Karpas-422 (cell line): ENCODE measurements at regions not wholly inside any gene's neighbourhood (a gene's known extent, or its start where the extent isn't known, plus 50 kb on each side); places are given as distances from the start of the nearest gene placed in this dataset.

Experiments used
- DNase-seq: peaks from one replicate; pipeline ENCODE4 v3.0.0-alpha.2; 2015
- H2AFZ ChIP-seq: fragments of 200-600 bp; sonication (generic); 2 replicates; pipeline ENCODE4 v1.6.1; 2014; ENCODE audit warnings: antibody characterized with exemption, low read length, mixed read lengths
- H3K27ac ChIP-seq: fragments of 200-600 bp; sonication (generic); 2 replicates; pipeline ENCODE4 v1.5.1; 2014; ENCODE audit warnings: mild to moderate bottlenecking, low read length, moderate library complexity
- H3K27me3 ChIP-seq: fragments of 200-600 bp; sonication (generic); 2 replicates; pipeline ENCODE4 v1.6.1; 2014; ENCODE audit warnings: low read length, mixed read lengths
- H3K36me3 ChIP-seq: fragments of 200-600 bp; sonication (generic); 2 replicates; pipeline ENCODE4 v1.6.1; 2014; ENCODE audit warnings: low read length, mixed read lengths; ENCODE audit not compliant: insufficient read depth
- H3K4me1 ChIP-seq: fragments of 200-600 bp; sonication (generic); 2 replicates; pipeline ENCODE4 v1.6.1; 2014; ENCODE audit warnings: mild to moderate bottlenecking, low read length, mixed read lengths
- H3K4me2 ChIP-seq: fragments of 200-600 bp; sonication (generic); 2 replicates; pipeline ENCODE4 v1.6.1; 2014; ENCODE audit warnings: low read length, low read depth, mild to moderate bottlenecking; ENCODE audit not compliant: poor library complexity, severe bottlenecking
- H3K4me3 ChIP-seq: fragments of 200-600 bp; sonication (generic); 2 replicates; pipeline ENCODE4 v1.5.1; 2014; ENCODE audit warnings: mild to moderate bottlenecking, antibody characterized with exemption, low read length, mixed read lengths
- H3K79me2 ChIP-seq: fragments of 200-600 bp; sonication (generic); 2 replicates; pipeline ENCODE4 v1.6.1; 2014; ENCODE audit warnings: mild to moderate bottlenecking, low read length, mixed read lengths
- H3K9ac ChIP-seq: fragments of 200-600 bp; sonication (generic); 2 replicates; pipeline ENCODE4 v1.6.0; 2014; ENCODE audit warnings: low read length
- H3K9me2 ChIP-seq: fragments of 200-600 bp; sonication (generic), shearing (Covaris generic); replicated peaks from 2 replicates; pipeline ENCODE4 v1.6.0; 2014; ENCODE audit warnings: mild to moderate bottlenecking, low read length, moderate library complexity; ENCODE audit not compliant: insufficient read depth
- H3K9me3 ChIP-seq: fragments of 300-700, 200-600 bp; sonication (generic); 2 replicates; pipeline ENCODE4 v1.6.1; 2014; ENCODE audit warnings: low read length, mixed read lengths
- H4K20me1 ChIP-seq: fragments of 200-600 bp; sonication (generic); 2 replicates; pipeline ENCODE4 v1.6.1; 2014; ENCODE audit warnings: mild to moderate bottlenecking, antibody characterized with exemption, low read length, low read depth; ENCODE audit not compliant: insufficient read depth

DNA sequence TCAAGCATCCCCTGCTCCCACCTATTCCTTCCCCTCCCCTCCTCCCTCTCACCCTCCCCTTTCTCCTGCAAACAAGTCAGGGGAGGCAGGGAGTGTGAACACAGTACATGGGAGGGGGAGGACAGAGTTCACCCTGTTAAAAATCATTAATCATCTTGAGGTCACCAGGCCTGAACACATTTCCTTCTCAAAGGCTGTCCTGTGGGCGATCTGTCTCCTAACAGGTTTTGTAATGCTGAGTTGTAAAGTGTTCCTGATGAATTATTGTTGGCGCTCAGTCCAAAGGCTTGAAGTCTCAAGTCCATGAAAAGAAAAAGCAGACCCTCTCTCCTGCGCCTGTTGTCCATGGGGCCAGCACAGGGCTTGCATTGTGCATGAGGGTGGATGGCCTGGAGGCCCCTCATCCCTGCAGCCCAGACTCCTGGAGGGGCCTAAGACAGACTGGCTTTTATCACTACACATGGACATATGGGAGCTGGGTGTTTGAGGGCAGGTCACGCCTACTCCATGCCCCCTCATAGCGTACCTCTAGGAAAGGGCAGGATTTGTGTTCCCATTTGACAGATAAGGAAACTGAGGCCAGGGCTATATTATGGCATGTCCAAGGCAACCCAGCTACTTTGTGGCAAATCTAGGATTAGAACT is 189.1 kb downstream of the RAB28 start:
- H3K4me3 ChIP-seq = no peak overlapping the region
- no peaks in the 10 kb centered on the region for H3K79me2 ChIP-seq
- H3K9me2 ChIP-seq = no peaks in the 10 kb centered on the region
- DNase-seq = no peak
- H3K4me1 ChIP-seq = no peaks in the 10 kb centered on the region
- H4K20me1 ChIP-seq = no peaks in the 10 kb centered on the region
- peaks cover 9% of the 10 kb centered on the region for H3K9me3 ChIP-seq
- no peak overlapping the region for H3K4me2 ChIP-seq
- no peak overlapping the region for H3K9ac ChIP-seq
- H3K36me3 ChIP-seq = peaks cover 23% of the 10 kb centered on the region
- no peak overlapping the region for H2AFZ ChIP-seq
- no peak overlapping the region for H3K27ac ChIP-seq
- H3K27me3 ChIP-seq = no peaks in the 10 kb centered on the region

DNA sequence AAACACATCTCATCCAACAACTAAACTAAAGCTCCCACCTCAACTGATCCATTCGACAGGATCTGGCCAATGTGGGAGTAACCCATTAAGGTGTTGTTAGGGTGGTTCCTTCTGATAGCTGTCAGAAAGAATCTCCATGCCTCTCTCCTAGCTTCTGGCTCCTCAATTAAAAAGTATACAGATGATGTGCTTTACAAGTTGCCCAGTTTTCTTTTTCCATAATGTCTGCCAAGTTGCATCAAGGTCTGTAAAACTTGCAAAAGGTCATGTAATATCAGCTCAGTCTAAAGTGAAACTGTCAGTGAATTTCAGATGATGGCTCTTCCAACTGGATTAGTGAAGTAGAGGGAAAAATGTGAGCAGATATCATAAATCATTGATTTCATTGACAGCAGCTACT is 191.8 kb downstream of the RAB28 start:
- no peaks in the 10 kb centered on the region for H3K4me1 ChIP-seq
- no peaks in the 10 kb centered on the region for H3K79me2 ChIP-seq
- peaks cover 16% of the 10 kb centered on the region for H3K36me3 ChIP-seq

DNA sequence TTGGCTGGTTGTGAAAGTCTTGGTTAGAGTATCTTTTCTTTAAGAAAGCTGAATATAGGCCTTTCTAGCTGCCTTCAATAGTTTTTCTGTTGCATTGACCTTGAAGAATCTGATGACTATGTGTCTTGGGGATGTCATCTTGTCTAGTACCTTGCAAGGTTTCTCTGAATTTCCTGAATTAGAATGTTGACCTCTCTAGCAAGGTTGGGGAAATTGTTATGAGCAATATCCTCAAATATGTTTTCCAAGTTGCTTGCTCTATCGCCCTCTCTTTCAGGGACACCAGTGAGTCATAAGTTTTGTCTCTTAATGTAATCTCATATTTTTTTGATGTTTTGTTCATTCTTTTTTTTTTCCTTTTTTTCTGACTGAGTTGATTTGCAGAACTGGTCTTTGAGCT is 194.7 kb downstream of the RAB28 start:
- H4K20me1 ChIP-seq = no peaks in the 10 kb centered on the region

More for the DNA sequence above, 191.8 kb downstream of the RAB28 start:
- H3K9ac ChIP-seq = no peak overlapping the region
- no peak overlapping the region for H3K4me2 ChIP-seq
- DNase-seq = no peak
- H3K27ac ChIP-seq = no peak overlapping the region
- H3K4me3 ChIP-seq = no peak overlapping the region
- no peaks in the 10 kb centered on the region for H3K9me2 ChIP-seq
- H2AFZ ChIP-seq = no peak overlapping the region
- H4K20me1 ChIP-seq = no peaks in the 10 kb centered on the region
- H3K9me3 ChIP-seq = peaks cover 5% of the 10 kb centered on the region; the same call in 1 of the 2 replicates
- H3K27me3 ChIP-seq = no peaks in the 10 kb centered on the region

DNA sequence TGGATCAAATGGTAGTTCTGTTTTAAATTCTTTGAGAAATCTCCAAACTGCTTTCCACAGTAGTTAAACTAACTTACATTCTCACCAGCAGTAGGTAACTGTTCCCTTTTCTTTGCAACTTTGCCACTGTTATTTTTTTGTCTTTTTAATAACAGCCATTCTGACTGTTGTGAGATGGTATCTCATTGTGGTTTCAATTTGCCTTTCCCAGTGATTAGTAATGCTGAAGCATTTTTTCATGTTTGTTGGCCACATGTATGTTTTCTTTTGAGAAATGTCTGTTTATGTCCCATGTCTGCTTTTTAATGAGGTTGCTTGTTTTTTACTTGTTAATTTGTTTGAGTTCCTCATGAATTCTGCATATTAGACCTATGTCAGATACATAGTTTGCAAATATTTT is 198.8 kb downstream of the RAB28 start:
- H3K36me3 ChIP-seq = no peaks in the 10 kb centered on the region
- H2AFZ ChIP-seq = no peak overlapping the region
- no peak overlapping the region for H3K4me3 ChIP-seq
- H3K9ac ChIP-seq = no peak overlapping the region
- H3K9me2 ChIP-seq = no peaks in the 10 kb centered on the region
- H3K27me3 ChIP-seq = no peaks in the 10 kb centered on the region
- H4K20me1 ChIP-seq = no peaks in the 10 kb centered on the region
- DNase-seq = no peak
- no peaks in the 10 kb centered on the region for H3K4me1 ChIP-seq
- no peak overlapping the region for H3K4me2 ChIP-seq
- H3K79me2 ChIP-seq = no peaks in the 10 kb centered on the region
- H3K9me3 ChIP-seq = no peaks in the 10 kb centered on the region
- no peak overlapping the region for H3K27ac ChIP-seq

More for the DNA sequence above, 194.7 kb downstream of the RAB28 start:
- H3K36me3 ChIP-seq = peaks cover 10% of the 10 kb centered on the region; the same call in 1 of the 2 replicates
- no peaks in the 10 kb centered on the region for H3K9me2 ChIP-seq
- no peak overlapping the region for H3K27ac ChIP-seq
- H2AFZ ChIP-seq = no peak overlapping the region
- no peaks in the 10 kb centered on the region for H3K9me3 ChIP-seq
- no peaks in the 10 kb centered on the region for H3K27me3 ChIP-seq
- no peak overlapping the region for H3K9ac ChIP-seq
- no peak overlapping the region for H3K4me2 ChIP-seq
- no peak overlapping the region for H3K4me3 ChIP-seq
- no peaks in the 10 kb centered on the region for H3K4me1 ChIP-seq
- no peaks in the 10 kb centered on the region for H3K79me2 ChIP-seq
- DNase-seq = no peak

DNA sequence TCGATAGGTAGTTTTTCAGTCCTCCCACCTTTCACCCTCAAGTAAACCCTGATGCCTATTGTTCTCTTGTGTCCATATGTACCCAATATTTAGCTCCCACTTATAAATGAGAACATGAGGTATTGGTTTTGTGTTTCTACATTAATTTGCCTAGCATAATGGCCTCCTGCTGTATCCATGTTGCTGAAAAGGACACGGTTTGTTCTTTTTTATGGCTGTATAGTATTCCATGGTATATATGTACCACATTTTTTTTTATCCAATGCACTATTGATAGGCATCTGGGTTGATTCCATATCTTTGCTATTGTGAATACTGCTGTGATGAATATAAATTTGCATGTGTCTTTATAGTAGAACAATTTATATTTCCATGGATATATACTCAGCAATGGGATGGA is 199.2 kb downstream of the RAB28 start:
- Histone ChIP-seq H3K79me2 (no peaks in the 10 kb centered on the region), H3K9me3 (no peaks in the 10 kb centered on the region), H3K9me2 (no peaks in the 10 kb centered on the region), H3K9ac (no peak overlapping the region), H4K20me1 (no peaks in the 10 kb centered on the region), H3K36me3 (no peaks in the 10 kb centered on the region), H3K4me3 (no peak overlapping the region), H2AFZ (no peak overlapping the region), H3K27ac (no peak overlapping the region), H3K4me1 (0 out of 2 replicates have a peak, but pooled peaks cover under 1% of the 10 kb centered on the region), H3K27me3 (no peaks in the 10 kb centered on the region), H3K4me2 (no peak overlapping the region)
- no peak for DNase-seq

DNA sequence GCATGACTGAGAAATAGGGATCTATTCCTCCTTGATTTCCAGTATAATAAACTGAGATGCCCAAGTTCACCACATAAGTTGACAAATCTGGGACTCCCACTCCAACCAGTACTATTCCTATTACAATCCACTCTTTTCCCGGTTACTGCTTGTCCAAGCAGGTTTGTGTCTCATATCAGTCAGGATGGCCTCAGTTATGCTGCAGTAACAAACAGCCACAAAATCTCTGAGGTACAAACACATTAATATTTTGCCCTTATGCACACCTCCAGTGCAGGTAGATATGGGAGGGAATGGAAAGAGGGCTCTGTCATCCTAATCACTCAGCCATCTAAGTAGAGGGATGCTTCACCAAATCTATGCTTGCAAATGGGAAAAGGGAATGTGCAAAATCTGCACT is 207.8 kb downstream of the RAB28 start:
- H4K20me1 ChIP-seq = no peaks in the 10 kb centered on the region
- H2AFZ ChIP-seq = no peak overlapping the region
- H3K27me3 ChIP-seq = no peaks in the 10 kb centered on the region
- peaks cover 17% of the 10 kb centered on the region for H3K36me3 ChIP-seq
- H3K4me2 ChIP-seq = no peak overlapping the region
- H3K9ac ChIP-seq = no peak overlapping the region
- no peaks in the 10 kb centered on the region for H3K79me2 ChIP-seq
- H3K9me3 ChIP-seq = peaks cover 9% of the 10 kb centered on the region
- H3K27ac ChIP-seq = no peak overlapping the region
- H3K9me2 ChIP-seq = no peaks in the 10 kb centered on the region
- DNase-seq = no peak
- H3K4me1 ChIP-seq = peaks cover 16% of the 10 kb centered on the region
- H3K4me3 ChIP-seq = no peak overlapping the region

DNA sequence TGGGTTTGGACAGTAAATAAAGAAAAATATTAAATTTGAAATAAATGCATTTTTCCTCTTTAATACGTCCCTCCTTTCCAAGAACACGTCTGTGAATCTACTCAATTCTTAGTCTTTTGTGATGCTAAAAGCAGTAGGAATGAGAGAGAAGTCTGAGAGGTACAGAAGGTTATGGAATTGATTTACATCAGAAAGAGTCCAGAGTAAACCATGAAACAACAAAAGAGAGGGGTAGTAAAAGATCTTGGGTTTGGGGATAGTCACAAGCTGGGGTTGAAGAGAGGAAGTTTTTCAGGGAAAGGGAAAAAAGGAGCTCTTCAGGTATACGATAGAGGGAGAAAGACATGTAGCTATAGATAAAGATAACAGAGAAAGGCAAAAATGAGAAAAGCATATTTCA is 215.4 kb downstream of the RAB28 start:
- no peaks in the 10 kb centered on the region for H3K4me1 ChIP-seq
- no peak overlapping the region for H3K4me2 ChIP-seq
- no peak overlapping the region for H3K27ac ChIP-seq
- no peaks in the 10 kb centered on the region for H3K27me3 ChIP-seq
- no peak for DNase-seq
- no peaks in the 10 kb centered on the region for H3K9me2 ChIP-seq
- H3K4me3 ChIP-seq = no peak overlapping the region
- H2AFZ ChIP-seq = no peak overlapping the region
- H3K9me3 ChIP-seq = peaks cover 5% of the 10 kb centered on the region
- no peaks in the 10 kb centered on the region for H3K79me2 ChIP-seq
- no peaks in the 10 kb centered on the region for H4K20me1 ChIP-seq
- H3K36me3 ChIP-seq = peaks cover 5% of the 10 kb centered on the region; the same call in 1 of the 2 replicates
- no peak overlapping the region for H3K9ac ChIP-seq

DNA sequence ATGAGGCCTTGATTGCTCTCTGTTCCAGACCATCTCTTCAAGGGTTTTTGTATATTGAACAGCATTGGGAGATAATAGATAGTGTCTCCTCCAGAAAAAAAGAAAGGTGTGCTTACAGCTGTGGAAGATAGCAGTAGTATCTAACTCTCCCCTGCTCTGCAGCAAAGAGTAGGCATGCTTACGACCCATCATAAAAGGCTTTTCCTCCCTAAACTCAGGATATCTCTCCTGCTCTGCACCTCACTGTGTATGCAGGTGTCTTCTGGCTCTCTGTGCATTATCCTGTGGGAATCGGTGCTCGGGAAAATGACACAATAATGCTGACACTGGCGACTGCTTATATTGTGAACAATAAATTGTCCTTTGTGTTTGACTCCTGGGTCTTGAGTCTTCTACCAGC is 216.0 kb downstream of the RAB28 start:
- no peaks in the 10 kb centered on the region for H3K4me1 ChIP-seq
- no peaks in the 10 kb centered on the region for H3K9me2 ChIP-seq
- H3K4me2 ChIP-seq = no peak overlapping the region
- H3K27ac ChIP-seq = no peak overlapping the region
- peaks cover under 1% of the 10 kb centered on the region; the same call in 1 of the 2 replicates for H3K9me3 ChIP-seq
- H4K20me1 ChIP-seq = no peaks in the 10 kb centered on the region
- H3K36me3 ChIP-seq = no peaks in the 10 kb centered on the region
- H3K79me2 ChIP-seq = no peaks in the 10 kb centered on the region
- H3K9ac ChIP-seq = no peak overlapping the region
- no peaks in the 10 kb centered on the region for H3K27me3 ChIP-seq
- no peak overlapping the region for H3K4me3 ChIP-seq
- DNase-seq = no peak
- no peak overlapping the region for H2AFZ ChIP-seq
